HG02623 (cell line): ENCODE measurements at regions not wholly inside any gene's neighbourhood (a gene's known extent, or its start where the extent isn't known, plus 50 kb on each side); places are given as distances from the start of the nearest gene placed in this dataset.
"Not testable (repeated sequence)": the region's sequence is repeated elsewhere in the genome, so short reads cannot be mapped to it uniquely, and the experiment has no call there.

Experiments used
- ATAC-seq: cut with Tn5 transposase; IDR thresholded peaks from one replicate; pipeline ENCODE4 v1.9.1; 2021; ENCODE audit warnings: moderate library complexity; ENCODE audit not compliant: unreplicated experiment

DNA sequence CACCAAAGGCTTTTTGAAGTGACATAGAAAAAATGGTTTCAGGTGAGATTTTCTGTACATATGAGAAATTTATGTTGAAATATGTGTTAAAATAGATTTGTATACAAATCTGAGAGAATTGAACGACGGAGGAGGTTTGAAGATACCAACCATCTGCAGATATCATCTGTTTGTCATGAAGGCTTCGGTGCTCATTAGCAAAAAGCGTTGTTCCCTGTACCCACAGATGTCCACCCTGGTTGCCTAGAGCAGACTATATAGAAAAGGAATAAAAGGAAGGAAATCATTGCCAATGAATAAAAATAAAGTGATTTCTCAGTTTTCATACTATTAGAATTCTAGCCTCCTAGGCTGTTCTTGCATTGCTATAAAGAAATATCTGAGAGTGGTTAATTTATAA is 2262.8 kb upstream of the ACO1 start:
- no peak for ATAC-seq

GRCh38 chr9:30125881-30126280 is 2258.6 kb upstream of the ACO1 start:
- ATAC-seq: no peak

DNA sequence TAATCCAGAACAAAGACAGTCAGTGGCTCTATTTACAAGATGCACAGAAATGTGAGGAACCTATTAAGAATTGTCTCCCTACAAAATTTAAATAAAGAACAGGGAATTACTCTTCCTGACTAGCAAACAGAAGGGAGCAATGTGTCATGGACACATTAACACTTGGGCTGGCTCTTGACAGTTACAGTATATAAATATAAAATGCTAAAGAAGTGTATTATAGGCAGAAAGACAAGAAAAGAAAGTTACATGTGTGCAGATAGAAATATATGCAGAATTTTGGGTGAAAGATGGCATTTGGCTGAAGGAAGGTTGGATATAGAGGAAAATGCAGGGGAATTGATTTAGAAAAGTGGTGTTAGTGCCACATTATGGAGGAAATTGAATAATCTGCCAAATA is 2257.1 kb upstream of the ACO1 start:
- ATAC-seq: no peak

GRCh38 chr9:30140407-30140806 is 2244.0 kb upstream of the ACO1 start:
- no peak for ATAC-seq

- ATAC-seq: no peak
Observed at GRCh38 chr9:30160570-30160969, 2223.9 kb upstream of the ACO1 start.

GRCh38 chr9:30172206-30172605 is 2212.2 kb upstream of the ACO1 start:
- no peak for ATAC-seq

GRCh38 chr9:30178610-30179009 is 2205.8 kb upstream of the ACO1 start:
- no peak for ATAC-seq

- ATAC-seq: no peak
Observed at GRCh38 chr9:30193421-30193820, 2191.0 kb upstream of the ACO1 start.

DNA sequence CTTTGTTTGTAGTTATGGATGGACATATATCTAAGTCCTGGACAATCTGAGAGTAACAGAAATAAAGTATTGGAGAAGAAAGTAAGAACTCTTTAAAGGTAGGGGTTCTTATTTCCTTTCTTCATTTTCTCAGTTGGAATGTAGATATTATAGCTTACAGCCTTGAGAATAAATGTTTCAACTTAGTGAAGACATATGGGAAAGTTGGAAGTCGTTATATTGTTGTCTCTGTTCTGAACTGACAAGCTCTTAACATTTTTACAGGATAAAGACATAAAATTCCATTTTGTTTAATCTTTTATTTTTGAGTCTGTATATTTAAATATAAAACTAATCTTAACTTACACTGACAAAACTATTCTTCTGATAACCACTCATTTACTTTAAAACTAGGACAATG is 2187.5 kb upstream of the ACO1 start:
- ATAC-seq: no peak

GRCh38 chr9:30197453-30197852 is 2187.0 kb upstream of the ACO1 start:
- ATAC-seq: no peak

DNA sequence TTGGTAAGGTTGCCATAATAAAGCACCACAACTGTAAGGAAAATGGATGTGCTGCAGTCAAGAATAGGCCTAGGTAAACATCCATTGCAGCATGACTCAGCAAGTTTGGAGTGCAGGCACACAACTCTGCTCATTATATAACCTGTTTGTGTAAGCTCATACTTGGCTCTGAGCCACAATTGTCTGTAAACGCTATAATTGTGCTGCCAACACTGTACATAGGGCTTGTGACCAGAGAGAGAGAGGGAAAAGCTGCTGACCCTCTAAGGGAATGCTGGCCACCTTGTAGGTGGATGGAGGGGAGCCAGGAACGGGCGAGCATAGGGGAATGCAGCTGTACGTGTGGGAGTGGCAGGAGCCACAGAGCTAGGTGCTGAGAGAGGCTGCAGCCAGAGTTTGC is 2186.5 kb upstream of the ACO1 start:
- no peak for ATAC-seq

- no peak for ATAC-seq
Observed at GRCh38 chr9:30198463-30199309, 2185.8 kb upstream of the ACO1 start.

- no peak for ATAC-seq
Observed at GRCh38 chr9:30201024-30201423, 2183.4 kb upstream of the ACO1 start.

- no peak for ATAC-seq
Observed at GRCh38 chr9:30235068-30235467, 2149.4 kb upstream of the ACO1 start.

DNA sequence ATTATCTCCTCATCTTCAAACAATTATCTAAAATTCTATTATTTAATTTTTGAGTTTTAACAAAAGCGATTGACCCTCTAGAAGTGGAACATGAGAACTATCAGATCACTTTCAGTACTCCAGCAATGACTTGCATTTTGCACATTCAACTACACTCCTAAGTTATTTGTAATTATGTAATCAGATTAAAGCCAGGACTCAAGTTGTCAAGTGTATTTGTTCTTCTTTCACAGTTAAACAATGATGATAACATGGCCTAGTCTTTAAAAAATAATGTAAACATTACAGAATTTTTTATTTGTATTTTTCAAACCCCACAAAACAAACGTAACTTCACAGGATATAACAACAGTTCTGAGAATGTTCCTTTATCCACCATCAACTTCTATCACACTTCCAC is 2148.9 kb upstream of the ACO1 start:
- no peak for ATAC-seq

GRCh38 chr9:30239878-30240277 is 2144.6 kb upstream of the ACO1 start:
- ATAC-seq: no peak

GRCh38 chr9:30243467-30243866 is 2141.0 kb upstream of the ACO1 start:
- no peak for ATAC-seq

DNA sequence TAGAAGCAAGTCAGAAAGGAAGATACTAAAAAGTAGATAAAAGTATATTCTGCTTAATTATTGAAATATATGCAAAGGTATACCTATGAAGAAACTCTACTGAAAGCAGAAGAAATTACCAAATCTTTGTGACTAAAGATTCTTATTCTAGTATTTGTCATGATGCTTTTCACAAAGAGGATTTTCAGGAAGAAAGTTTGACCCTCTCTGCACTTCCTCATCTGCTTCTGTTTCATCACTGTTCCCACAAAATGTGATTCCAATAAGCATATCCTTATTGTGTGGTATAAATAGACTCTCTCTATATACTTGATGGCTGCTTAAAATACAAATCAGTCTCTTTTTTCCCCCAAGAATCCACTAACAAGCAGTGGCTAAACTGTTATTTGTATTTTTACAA is 2139.6 kb upstream of the ACO1 start:
- no peak for ATAC-seq

DNA sequence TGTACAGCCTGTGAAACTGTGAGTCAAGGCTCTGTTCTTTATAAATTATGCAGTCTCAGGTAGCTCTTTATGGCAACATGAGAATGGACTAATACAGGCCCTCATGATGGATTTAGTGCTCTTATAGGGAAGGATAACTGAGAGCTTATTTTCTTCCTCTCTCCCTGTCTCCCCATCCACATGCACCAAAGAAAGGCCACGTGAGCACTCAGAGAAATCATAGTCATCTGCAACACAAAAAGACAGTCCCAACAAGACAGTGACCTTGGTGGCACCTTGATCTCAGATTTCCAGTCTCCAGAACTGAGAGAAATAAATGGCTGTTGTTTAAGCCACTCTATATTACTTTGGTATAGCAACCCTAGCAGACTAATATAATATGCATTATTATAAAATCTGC is 2133.6 kb upstream of the ACO1 start:
- no peak for ATAC-seq

GRCh38 chr9:30258094-30258493 is 2126.3 kb upstream of the ACO1 start:
- ATAC-seq: no peak

DNA sequence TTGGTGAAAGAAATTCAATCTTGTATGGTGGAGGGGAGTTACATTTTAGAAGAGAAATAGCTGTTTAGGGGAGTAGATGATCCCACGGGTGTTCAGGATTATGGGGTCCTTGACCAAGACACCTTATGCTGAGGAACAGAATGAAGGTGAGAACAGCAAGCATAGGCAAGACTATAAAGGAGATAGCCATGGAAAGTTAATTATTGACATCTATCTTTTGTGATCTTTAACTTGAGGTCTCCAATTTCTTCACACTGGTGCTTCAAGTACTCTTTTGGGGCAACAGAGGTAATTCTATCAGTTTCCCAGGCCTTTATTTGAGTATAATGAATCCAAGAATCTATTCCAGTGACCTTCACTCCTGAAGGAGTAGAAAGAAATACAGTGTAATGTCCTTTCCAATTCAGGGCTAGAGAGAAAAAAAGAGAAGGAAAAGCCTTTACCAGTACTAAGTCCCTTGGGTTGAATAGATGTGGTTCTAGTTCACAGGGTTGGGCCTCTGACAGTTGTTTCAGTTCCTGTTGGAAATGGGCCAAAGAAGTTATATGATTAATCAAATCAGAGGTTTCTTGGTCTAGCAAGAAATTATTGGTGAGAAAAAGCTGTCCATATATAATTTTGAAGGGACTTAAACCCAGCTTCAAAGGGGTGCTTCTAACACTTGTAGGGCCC is 2104.1 kb upstream of the ACO1 start:
- peak; percentile 51 for ATAC-seq

GRCh38 chr9:30289435-30289834 is 2095.0 kb upstream of the ACO1 start:
- no peak for ATAC-seq

DNA sequence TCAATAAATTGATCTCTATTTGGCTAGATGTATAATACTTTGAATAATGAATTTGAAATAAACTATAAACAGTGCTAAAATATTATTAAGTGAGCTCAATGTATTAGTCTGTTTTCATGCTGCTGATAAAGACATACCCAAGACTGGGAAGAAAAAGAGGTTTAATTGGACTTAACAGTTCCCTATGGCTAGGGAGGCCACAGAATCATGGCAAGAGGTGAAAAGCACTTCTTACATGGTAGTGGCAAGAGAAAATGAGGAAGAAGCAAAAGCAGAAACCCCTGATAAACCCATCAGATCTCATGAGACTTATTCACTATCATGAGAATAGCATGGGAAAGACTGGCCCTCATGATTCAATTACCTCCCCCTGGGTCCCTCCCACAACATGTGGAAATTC is 2092.4 kb upstream of the ACO1 start:
- ATAC-seq: not testable (repeated sequence)
